HEK293 (cell line): ENCODE measurements at regions not wholly inside any gene's neighbourhood (a gene's known extent, or its start where the extent isn't known, plus 50 kb on each side); places are given as distances from the start of the nearest gene placed in this dataset.
"Not testable (repeated sequence)": the region's sequence is repeated elsewhere in the genome, so short reads cannot be mapped to it uniquely, and the experiment has no call there.

Experiments
- CTCF ChIA-PET: fragments of 350-600 bp; formaldehyde crosslinking; extraction: SDS; loops from one replicate; lab custom pipeline; 2021; ENCODE audit warnings: antibody characterized with exemption; lab: Yijun Ruan, JAX
- POLR2A ChIA-PET: fragments of 300-600 bp; formaldehyde crosslinking; extraction: SDS; loops from one replicate; lab custom pipeline; 2020; ENCODE audit warnings: antibody characterized with exemption, inconsistent platforms; lab: Yijun Ruan, JAX
- H3K27ac ChIP-seq: fragments of 200-500 bp; sonication (Bioruptor generic); 2 replicates; pipeline ENCODE4 v1.5.1; 2014; ENCODE audit warnings: low read depth, low read length, control low read depth, inconsistent platforms; ENCODE audit errors: extremely low read depth
- H3K36me3 ChIP-seq, 2 experiments: fragments of 200-500 bp in 1 of 2; sonication (Bioruptor generic) in 1 of 2; 1 replicate in 1 of 2; 2 replicates in 1 of 2; pipeline ENCODE4 v1.5.1; 2014 to 2017; ENCODE audit warnings: inconsistent platforms in 2 of 2, low read length in 2 of 2; ENCODE audit not compliant: control insufficient read depth in 2 of 2, insufficient read depth in 1 of 2
- H3K4me1 ChIP-seq: fragments of 200-500 bp; sonication (Bioruptor generic); 2 replicates; pipeline ENCODE4 v1.5.1; 2014; ENCODE audit warnings: mild to moderate bottlenecking, low read length, inconsistent platforms; ENCODE audit not compliant: control insufficient read depth, insufficient read depth
- H3K4me3 ChIP-seq: 2 replicates; pipeline ENCODE4 v1.5.1; 2011; ENCODE audit warnings: low read depth, mild to moderate bottlenecking, control low read depth, low read length, moderate library complexity
- H3K9me3 ChIP-seq: fragments of 200-500 bp; sonication (Bioruptor generic); 2 replicates; pipeline ENCODE4 v1.5.1; 2014; ENCODE audit warnings: low read depth, low read length, inconsistent platforms; ENCODE audit not compliant: control insufficient read depth, insufficient read depth
- GLI2 ChIP-seq: fragments of 450-650 bp; formaldehyde crosslinking; IDR thresholded peaks from 2 replicates; pipeline ENCODE4; 2017; ENCODE audit warnings: missing biosample characterization, missing genetic modification characterization, low read depth, borderline replicate concordance
- RBAK ChIP-seq: fragments of 450-650 bp; formaldehyde crosslinking; IDR thresholded peaks from 2 replicates; pipeline ENCODE4 v1.5.1; 2016; ENCODE audit warnings: missing biosample characterization, missing genetic modification characterization
- SP3 ChIP-seq: fragments of 450-650 bp; formaldehyde crosslinking; IDR thresholded peaks from 2 replicates; pipeline ENCODE4 v1.5.1; 2016; ENCODE audit warnings: missing biosample characterization, missing genetic modification characterization
- ZNF10 ChIP-seq: fragments of 450-650 bp; formaldehyde crosslinking; IDR thresholded peaks from 2 replicates; pipeline ENCODE4 v1.5.1; 2017; ENCODE audit warnings: missing biosample characterization, missing genetic modification characterization
- ZNF26 ChIP-seq: fragments of 450-650 bp; formaldehyde crosslinking; IDR thresholded peaks from 2 replicates; pipeline ENCODE4 v1.5.1; 2016; ENCODE audit warnings: missing biosample characterization, missing genetic modification characterization
- ZNF335 ChIP-seq: fragments of 450-650 bp; formaldehyde crosslinking; conservative IDR thresholded peaks from 2 replicates; pipeline ENCODE4 v1.5.1; 2016; ENCODE audit warnings: missing biosample characterization, missing genetic modification characterization
- ZNF341 ChIP-seq: fragments of 450-650 bp; formaldehyde crosslinking; IDR thresholded peaks from 2 replicates; pipeline ENCODE4; 2016; ENCODE audit warnings: low read depth, missing biosample characterization, missing genetic modification characterization
- ZNF37A ChIP-seq: fragments of 450-650 bp; IDR thresholded peaks from 2 replicates; pipeline ENCODE4 v1.5.1; 2018; ENCODE audit warnings: missing biosample characterization, missing genetic modification characterization
- ZNF391 ChIP-seq: fragments of 450-650 bp; formaldehyde crosslinking; IDR thresholded peaks from 2 replicates; pipeline ENCODE4 v1.5.1; 2016; ENCODE audit warnings: low read depth, missing biosample characterization, missing genetic modification characterization, borderline replicate concordance
- ZNF544 ChIP-seq: fragments of 450-650 bp; formaldehyde crosslinking; IDR thresholded peaks from 2 replicates; pipeline ENCODE4 v1.5.0; 2017; ENCODE audit warnings: missing biosample characterization, missing genetic modification characterization
- ZNF561 ChIP-seq: fragments of 450-650 bp; IDR thresholded peaks from 2 replicates; pipeline ENCODE4 v1.5.1; 2018; ENCODE audit warnings: missing biosample characterization, missing genetic modification characterization, borderline replicate concordance
- ZNF596 ChIP-seq: fragments of 450-650 bp; IDR thresholded peaks from 2 replicates; pipeline ENCODE4 v1.5.0; 2018; ENCODE audit warnings: missing biosample characterization, mild to moderate bottlenecking, missing genetic modification characterization, moderate library complexity
- TF ChIP-seq, protein P1 (sequence below): fragments of 450-650 bp; formaldehyde crosslinking; IDR thresholded peaks from 2 replicates; pipeline ENCODE4 v1.5.1; 2016; ENCODE audit warnings: missing biosample characterization, missing genetic modification characterization, low read depth
- TF ChIP-seq, protein P2 (sequence below): fragments of 450-650 bp; formaldehyde crosslinking; IDR thresholded peaks from 2 replicates; pipeline ENCODE4 v1.5.1; 2016; ENCODE audit warnings: missing biosample characterization, missing genetic modification characterization
- TF ChIP-seq, protein P3 (sequence below): fragments of 450-650 bp; IDR thresholded peaks from 2 replicates; pipeline ENCODE4 v1.5.1; 2018; ENCODE audit warnings: missing biosample characterization, missing genetic modification characterization

DNA sequence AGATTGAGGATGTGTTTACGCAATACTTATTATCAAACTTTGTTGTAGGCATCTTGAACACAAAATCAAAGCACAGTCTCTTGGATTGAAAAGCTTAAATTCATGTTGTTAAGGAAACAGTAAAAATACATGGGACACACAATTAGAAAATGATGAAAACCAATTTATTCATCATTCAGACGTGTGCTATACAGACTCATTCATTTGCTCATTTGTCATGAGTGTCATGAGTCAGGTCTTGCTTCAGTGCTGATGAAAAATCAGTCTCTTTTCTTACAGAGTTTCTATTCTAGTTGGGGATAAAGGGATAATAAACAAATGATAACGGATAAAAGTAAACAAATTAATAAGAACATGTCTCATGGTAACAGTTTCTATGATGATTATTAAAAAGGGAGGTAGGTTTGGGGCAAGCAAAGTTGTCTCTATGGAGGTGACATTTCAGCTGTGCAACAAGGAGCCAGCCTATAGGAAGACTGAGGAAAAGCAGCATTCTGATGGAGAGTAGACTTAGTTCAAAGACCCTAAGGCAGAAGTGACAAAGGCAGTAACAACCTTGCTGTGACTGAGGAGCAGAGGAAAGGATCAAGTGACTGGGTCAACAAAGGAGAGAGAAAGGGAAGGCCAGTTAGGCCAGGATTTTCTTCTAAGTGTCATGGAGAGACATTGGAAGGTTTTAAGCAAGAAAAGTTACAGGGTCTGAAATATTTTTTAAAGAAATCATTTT is 224.0 kb upstream of the HHIP start (continued):
- TF ChIP-seq, protein P1, sequence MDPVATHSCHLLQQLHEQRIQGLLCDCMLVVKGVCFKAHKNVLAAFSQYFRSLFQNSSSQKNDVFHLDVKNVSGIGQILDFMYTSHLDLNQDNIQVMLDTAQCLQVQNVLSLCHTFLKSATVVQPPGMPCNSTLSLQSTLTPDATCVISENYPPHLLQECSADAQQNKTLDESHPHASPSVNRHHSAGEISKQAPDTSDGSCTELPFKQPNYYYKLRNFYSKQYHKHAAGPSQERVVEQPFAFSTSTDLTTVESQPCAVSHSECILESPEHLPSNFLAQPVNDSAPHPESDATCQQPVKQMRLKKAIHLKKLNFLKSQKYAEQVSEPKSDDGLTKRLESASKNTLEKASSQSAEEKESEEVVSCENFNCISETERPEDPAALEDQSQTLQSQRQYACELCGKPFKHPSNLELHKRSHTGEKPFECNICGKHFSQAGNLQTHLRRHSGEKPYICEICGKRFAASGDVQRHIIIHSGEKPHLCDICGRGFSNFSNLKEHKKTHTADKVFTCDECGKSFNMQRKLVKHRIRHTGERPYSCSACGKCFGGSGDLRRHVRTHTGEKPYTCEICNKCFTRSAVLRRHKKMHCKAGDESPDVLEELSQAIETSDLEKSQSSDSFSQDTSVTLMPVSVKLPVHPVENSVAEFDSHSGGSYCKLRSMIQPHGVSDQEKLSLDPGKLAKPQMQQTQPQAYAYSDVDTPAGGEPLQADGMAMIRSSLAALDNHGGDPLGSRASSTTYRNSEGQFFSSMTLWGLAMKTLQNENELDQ (tag by site-specific recombination): no peak
- TF ChIP-seq ZNF341 (no peak), ZNF596 (tag by site-specific recombination) (no peak), ZNF391 (no peak), ZNF26 (no peak)
- TF ChIP-seq, protein P2, sequence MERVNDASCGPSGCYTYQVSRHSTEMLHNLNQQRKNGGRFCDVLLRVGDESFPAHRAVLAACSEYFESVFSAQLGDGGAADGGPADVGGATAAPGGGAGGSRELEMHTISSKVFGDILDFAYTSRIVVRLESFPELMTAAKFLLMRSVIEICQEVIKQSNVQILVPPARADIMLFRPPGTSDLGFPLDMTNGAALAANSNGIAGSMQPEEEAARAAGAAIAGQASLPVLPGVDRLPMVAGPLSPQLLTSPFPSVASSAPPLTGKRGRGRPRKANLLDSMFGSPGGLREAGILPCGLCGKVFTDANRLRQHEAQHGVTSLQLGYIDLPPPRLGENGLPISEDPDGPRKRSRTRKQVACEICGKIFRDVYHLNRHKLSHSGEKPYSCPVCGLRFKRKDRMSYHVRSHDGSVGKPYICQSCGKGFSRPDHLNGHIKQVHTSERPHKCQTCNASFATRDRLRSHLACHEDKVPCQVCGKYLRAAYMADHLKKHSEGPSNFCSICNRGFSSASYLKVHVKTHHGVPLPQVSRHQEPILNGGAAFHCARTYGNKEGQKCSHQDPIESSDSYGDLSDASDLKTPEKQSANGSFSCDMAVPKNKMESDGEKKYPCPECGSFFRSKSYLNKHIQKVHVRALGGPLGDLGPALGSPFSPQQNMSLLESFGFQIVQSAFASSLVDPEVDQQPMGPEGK (tag by site-specific recombination): no peak

DNA sequence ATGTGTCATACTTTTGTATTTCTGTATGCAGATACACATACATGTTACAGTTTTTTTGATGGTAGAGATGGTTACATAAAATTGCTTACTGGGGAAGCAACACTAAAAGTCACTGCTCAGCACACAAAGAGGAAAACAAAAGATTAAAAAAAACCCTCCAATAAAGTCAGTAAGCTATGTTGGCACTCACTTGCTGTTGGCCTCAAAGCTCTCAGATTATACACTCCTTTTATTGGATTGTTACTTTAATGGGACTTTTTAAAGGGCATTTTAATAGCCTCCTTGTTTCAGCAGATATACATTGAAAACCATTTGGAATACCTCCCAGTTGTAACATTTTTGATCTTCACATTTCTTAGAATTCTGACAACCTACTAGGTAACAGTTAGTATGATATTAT is 222.0 kb upstream of the HHIP start:
- Histone ChIP-seq H3K4me1 (no peaks in the 10 kb centered on the region), H3K27ac (no peak overlapping the region), H3K4me3 (no peak overlapping the region), H3K9me3 (no peaks in the 10 kb centered on the region)
- CTCF ChIA-PET: no interaction called here
- TF ChIP-seq SP3 (no peak), ZNF335 (no peak), GLI2 (tag by site-specific recombination) (no peak), ZNF37A (no peak), RBAK (tag by site-specific recombination) (no peak), ZNF10 (tag by site-specific recombination) (no peak), ZNF544 (tag by site-specific recombination) (no peak), ZNF561 (tag by site-specific recombination) (no peak)
- TF ChIP-seq, protein P3, sequence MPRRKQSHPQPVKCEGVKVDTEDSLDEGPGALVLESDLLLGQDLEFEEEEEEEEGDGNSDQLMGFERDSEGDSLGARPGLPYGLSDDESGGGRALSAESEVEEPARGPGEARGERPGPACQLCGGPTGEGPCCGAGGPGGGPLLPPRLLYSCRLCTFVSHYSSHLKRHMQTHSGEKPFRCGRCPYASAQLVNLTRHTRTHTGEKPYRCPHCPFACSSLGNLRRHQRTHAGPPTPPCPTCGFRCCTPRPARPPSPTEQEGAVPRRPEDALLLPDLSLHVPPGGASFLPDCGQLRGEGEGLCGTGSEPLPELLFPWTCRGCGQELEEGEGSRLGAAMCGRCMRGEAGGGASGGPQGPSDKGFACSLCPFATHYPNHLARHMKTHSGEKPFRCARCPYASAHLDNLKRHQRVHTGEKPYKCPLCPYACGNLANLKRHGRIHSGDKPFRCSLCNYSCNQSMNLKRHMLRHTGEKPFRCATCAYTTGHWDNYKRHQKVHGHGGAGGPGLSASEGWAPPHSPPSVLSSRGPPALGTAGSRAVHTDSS (tag by site-specific recombination): no peak
- TF ChIP-seq, all 188 proteins: peak for 0
- POLR2A ChIA-PET: no interaction called here
- no peaks in the 10 kb centered on the region for H3K36me3 ChIP-seq

- POLR2A ChIA-PET, H3K9me3 ChIP-seq, H3K4me1 ChIP-seq, H3K27ac ChIP-seq, H3K4me3 ChIP-seq, H3K36me3 ChIP-seq, CTCF ChIA-PET: not testable (repeated sequence)
Observed at GRCh38 chr4:144426023-144426422, 219.9 kb upstream of the HHIP start.
